Ovary (tissue), 3 donors: ENCODE measurements at regions not wholly inside any gene's neighbourhood (a gene's known extent, or its start where the extent isn't known, plus 50 kb on each side); places are given as distances from the start of the nearest gene placed in this dataset.

Experiments used
- EP300 ChIP-seq: sonication (generic); formaldehyde crosslinking; IDR thresholded peaks from one replicate; pipeline ENCODE4 v1.6.1; 2017; ENCODE audit warnings: antibody characterized with exemption
- POLR2A ChIP-seq: fragments of 450-650 bp; IDR thresholded peaks from one replicate; pipeline ENCODE4 v1.6.1; 2017; ENCODE audit warnings: antibody characterized with exemption, mild to moderate bottlenecking, moderate library complexity
- TF ChIP-seq, protein P1 (sequence below), 3 donors: fragments of 450-650 bp in 2 of 3; fragments of 200-600 bp in 1 of 3; IDR thresholded peaks; one replicate each; pipeline versions ENCODE4 v1.5.1 to v1.8.0; 2016 to 2022; ENCODE audit warnings: antibody characterized with exemption in 3 of 3, mild to moderate bottlenecking in 1 of 3
- donor health status: DM: no; HTN: no; CAD: no.

DNA sequence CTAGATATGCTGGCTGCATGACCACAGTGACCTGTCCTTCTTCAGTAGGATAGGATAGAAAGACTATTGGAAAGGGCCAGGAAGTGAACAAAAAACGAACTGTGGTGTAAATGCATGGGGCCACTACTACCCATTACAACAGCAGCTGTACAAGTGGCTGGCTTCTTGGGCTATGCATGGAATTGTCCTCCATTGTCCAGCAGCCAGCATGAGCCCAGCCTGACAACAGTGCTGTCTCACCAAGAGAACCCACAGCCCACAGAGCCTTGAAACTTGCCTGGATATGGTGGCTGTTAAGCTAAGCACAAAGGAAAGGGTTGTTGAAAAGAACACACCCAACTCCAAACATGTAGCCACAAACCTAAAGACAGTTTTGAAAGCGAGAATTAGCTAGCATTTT lies 330.2 kb upstream of the F9 start:
- TF ChIP-seq, protein P1, sequence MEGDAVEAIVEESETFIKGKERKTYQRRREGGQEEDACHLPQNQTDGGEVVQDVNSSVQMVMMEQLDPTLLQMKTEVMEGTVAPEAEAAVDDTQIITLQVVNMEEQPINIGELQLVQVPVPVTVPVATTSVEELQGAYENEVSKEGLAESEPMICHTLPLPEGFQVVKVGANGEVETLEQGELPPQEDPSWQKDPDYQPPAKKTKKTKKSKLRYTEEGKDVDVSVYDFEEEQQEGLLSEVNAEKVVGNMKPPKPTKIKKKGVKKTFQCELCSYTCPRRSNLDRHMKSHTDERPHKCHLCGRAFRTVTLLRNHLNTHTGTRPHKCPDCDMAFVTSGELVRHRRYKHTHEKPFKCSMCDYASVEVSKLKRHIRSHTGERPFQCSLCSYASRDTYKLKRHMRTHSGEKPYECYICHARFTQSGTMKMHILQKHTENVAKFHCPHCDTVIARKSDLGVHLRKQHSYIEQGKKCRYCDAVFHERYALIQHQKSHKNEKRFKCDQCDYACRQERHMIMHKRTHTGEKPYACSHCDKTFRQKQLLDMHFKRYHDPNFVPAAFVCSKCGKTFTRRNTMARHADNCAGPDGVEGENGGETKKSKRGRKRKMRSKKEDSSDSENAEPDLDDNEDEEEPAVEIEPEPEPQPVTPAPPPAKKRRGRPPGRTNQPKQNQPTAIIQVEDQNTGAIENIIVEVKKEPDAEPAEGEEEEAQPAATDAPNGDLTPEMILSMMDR (IDR thresholded peaks at IDR 0.05) = no peak
- TF ChIP-seq EP300 (no peak), POLR2A (no peak)
